ENCODE measurements at regions not wholly inside any gene's neighbourhood (a gene's known extent, or its start where the extent isn't known, plus 50 kb on each side); places are given as distances from the start of the nearest gene placed in this dataset.

DNA sequence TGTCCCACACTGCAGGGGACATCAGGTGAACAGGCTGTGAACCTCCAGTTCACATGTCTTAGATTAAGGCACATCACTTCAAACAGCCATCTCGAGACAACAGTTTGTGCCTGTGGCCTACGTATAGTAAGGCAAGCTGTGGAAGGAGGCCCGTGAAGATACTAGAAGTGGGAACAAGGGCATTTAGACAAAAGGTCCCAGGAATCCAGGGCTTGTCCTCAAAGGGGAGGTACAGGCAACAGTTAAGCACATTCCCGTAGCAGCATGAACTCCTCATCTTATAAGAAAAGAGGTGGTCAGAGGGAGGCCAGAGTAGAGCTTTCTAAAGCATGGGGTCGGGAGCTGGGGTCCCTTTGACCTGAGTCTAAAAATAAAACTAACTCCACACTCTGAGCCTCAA lies 122.5 kb upstream of the TRPM3 start:
- TF ChIP-seq, protein P1, sequence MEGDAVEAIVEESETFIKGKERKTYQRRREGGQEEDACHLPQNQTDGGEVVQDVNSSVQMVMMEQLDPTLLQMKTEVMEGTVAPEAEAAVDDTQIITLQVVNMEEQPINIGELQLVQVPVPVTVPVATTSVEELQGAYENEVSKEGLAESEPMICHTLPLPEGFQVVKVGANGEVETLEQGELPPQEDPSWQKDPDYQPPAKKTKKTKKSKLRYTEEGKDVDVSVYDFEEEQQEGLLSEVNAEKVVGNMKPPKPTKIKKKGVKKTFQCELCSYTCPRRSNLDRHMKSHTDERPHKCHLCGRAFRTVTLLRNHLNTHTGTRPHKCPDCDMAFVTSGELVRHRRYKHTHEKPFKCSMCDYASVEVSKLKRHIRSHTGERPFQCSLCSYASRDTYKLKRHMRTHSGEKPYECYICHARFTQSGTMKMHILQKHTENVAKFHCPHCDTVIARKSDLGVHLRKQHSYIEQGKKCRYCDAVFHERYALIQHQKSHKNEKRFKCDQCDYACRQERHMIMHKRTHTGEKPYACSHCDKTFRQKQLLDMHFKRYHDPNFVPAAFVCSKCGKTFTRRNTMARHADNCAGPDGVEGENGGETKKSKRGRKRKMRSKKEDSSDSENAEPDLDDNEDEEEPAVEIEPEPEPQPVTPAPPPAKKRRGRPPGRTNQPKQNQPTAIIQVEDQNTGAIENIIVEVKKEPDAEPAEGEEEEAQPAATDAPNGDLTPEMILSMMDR (IDR thresholded peaks at IDR 0.05), result no peak
- TF ChIP-seq EZH2 (IDR thresholded peaks at IDR 0.05) (no peak), EZH2phosphoT487 (IDR thresholded peaks at IDR 0.05) (no peak)
